GM23338 (cell line): ENCODE measurements at regions not wholly inside any gene's neighbourhood (a gene's known extent, or its start where the extent isn't known, plus 50 kb on each side); places are given as distances from the start of the nearest gene placed in this dataset.

Source experiments
- ATAC-seq: fragments of 200-7000 bp; cut with Tn5 transposase; 3 replicates; pipeline ENCODE4 v1.9.1; 2020
- DNase-seq: peaks from one replicate; pipeline ENCODE4 v3.0.0-alpha.2; 2015; ENCODE audit warnings: low spot score
- H2AFZ ChIP-seq: fragments of 200-600 bp; sonication (generic); 2 replicates; pipeline ENCODE4 v1.8.0; 2016; ENCODE audit warnings: antibody characterized with exemption, mild to moderate bottlenecking, moderate library complexity
- H3F3A ChIP-seq: fragments of 200-600 bp; sonication (generic); replicated peaks from 2 replicates; pipeline ENCODE4 v1.8.0; 2017; ENCODE audit warnings: antibody characterized with exemption, mixed run types, low read depth
- H3K27ac ChIP-seq: fragments of 200-600 bp; sonication (generic); 2 replicates; pipeline ENCODE4 v1.6.1; 2016; ENCODE audit warnings: low read depth
- H3K27me3 ChIP-seq: fragments of 200-600 bp; sonication (generic); 2 replicates; pipeline ENCODE4 v1.8.0; 2016; ENCODE audit warnings: mild to moderate bottlenecking, mixed run types, moderate library complexity; ENCODE audit not compliant: insufficient read depth
- H3K36me3 ChIP-seq: fragments of 200-600 bp; sonication (generic); 2 replicates; pipeline ENCODE4 v1.8.0; 2016; ENCODE audit warnings: mild to moderate bottlenecking; ENCODE audit not compliant: insufficient read depth
- H3K4me1 ChIP-seq: fragments of 200-600 bp; sonication (generic); 2 replicates; pipeline ENCODE4 v1.8.0; 2016; ENCODE audit warnings: mild to moderate bottlenecking, moderate library complexity; ENCODE audit not compliant: insufficient read depth
- H3K4me2 ChIP-seq: fragments of 200-600 bp; sonication (generic); 2 replicates; pipeline ENCODE4 v1.7.1; 2017; ENCODE audit warnings: mixed run types
- H3K4me3 ChIP-seq: fragments of 200-600 bp; sonication (generic); 2 replicates; pipeline ENCODE4 v1.6.1; 2016; ENCODE audit warnings: mixed run types
- H3K79me2 ChIP-seq: fragments of 200-600 bp; sonication (generic); replicated peaks from 2 replicates; pipeline ENCODE4 v1.8.0; 2017; ENCODE audit warnings: mild to moderate bottlenecking; ENCODE audit not compliant: insufficient read depth
- H3K9me2 ChIP-seq: fragments of 200-600 bp; sonication (generic); 2 replicates; pipeline ENCODE4 v1.8.0; 2017; ENCODE audit not compliant: insufficient read depth
- H4K20me1 ChIP-seq: fragments of 200-600 bp; sonication (generic); replicated peaks from 2 replicates; pipeline ENCODE4 v1.8.0; 2017; ENCODE audit warnings: mild to moderate bottlenecking; ENCODE audit not compliant: insufficient read depth
- H3K27ac Mint-ChIP-seq: 2 replicates; pipeline ENCODE4 v1.8.0; 2020; ENCODE audit warnings: inconsistent platforms, mild to moderate bottlenecking, moderate library complexity, mixed read lengths
- H3K27me3 Mint-ChIP-seq: 3 replicates; pipeline ENCODE4 v1.8.0; 2022; ENCODE audit warnings: low read depth, mild to moderate bottlenecking, moderate library complexity, mixed read lengths, inconsistent platforms; ENCODE audit not compliant: insufficient read depth, poor library complexity
- H3K36me3 Mint-ChIP-seq: 3 replicates; pipeline ENCODE4 v1.8.0; 2021; ENCODE audit warnings: low read depth, mild to moderate bottlenecking, inconsistent platforms, moderate library complexity, mixed read lengths
- H3K4me1 Mint-ChIP-seq: 3 replicates; pipeline ENCODE4 v1.8.0; 2020; ENCODE audit warnings: mild to moderate bottlenecking, inconsistent platforms, mixed read lengths
- H3K4me3 Mint-ChIP-seq: 3 replicates; pipeline ENCODE4 v1.8.0; 2021; ENCODE audit warnings: moderate library complexity, mild to moderate bottlenecking, inconsistent platforms, mixed read lengths
- H3K9me3 Mint-ChIP-seq: 3 replicates; pipeline ENCODE4 v1.8.0; 2020; ENCODE audit warnings: moderate library complexity, mild to moderate bottlenecking, inconsistent platforms, mixed read lengths
- CREB1 ChIP-seq: fragments of 250-450 bp; sonication (Bioruptor Pico); IDR thresholded peaks from 2 replicates; pipeline ENCODE4 v1.5.0; 2020; ENCODE audit warnings: low read depth, mild to moderate bottlenecking, moderate library complexity
- EZH2 ChIP-seq: fragments of 200-600 bp; sonication (generic); IDR thresholded peaks from one replicate; pipeline ENCODE4 v1.8.0; 2017; ENCODE audit warnings: antibody characterized with exemption, mild to moderate bottlenecking, low read depth; ENCODE audit not compliant: unreplicated experiment
- EZH2phosphoT487 ChIP-seq: fragments of 200-600 bp; sonication (generic); IDR thresholded peaks from one replicate; pipeline ENCODE4 v1.8.1; 2018; ENCODE audit warnings: antibody characterized with exemption; ENCODE audit not compliant: unreplicated experiment
- JUNB ChIP-seq: IDR thresholded peaks from one replicate; pipeline ENCODE4 v1.6.1; 2016; ENCODE audit warnings: antibody characterized with exemption; ENCODE audit not compliant: unreplicated experiment
- NANOG ChIP-seq: IDR thresholded peaks from 2 replicates; pipeline ENCODE4 v1.6.1; 2016; ENCODE audit warnings: antibody characterized with exemption, borderline replicate concordance
- POLR2AphosphoS5 ChIP-seq: IDR thresholded peaks from 2 replicates; pipeline ENCODE4 v1.6.1; 2016; ENCODE audit warnings: antibody characterized with exemption, low read depth
- STAT1 ChIP-seq: IDR thresholded peaks from one replicate; pipeline ENCODE4 v1.6.1; 2016; ENCODE audit warnings: antibody characterized with exemption; ENCODE audit not compliant: unreplicated experiment
- ZNF114 ChIP-seq: fragments of 250-450 bp; sonication (Bioruptor Pico); IDR thresholded peaks from 2 replicates; pipeline ENCODE4 v1.5.0; 2020; ENCODE audit warnings: mild to moderate bottlenecking, moderate library complexity
- ZNF331 ChIP-seq: fragments of 250-450 bp; sonication (Bioruptor Pico); IDR thresholded peaks from 2 replicates; pipeline ENCODE4 v1.5.0; 2020; ENCODE audit warnings: low read depth, mild to moderate bottlenecking, moderate library complexity
- TF ChIP-seq, protein P1 (sequence below): IDR thresholded peaks from one replicate; pipeline ENCODE4 v1.6.1; 2018; ENCODE audit warnings: antibody characterized with exemption; ENCODE audit not compliant: unreplicated experiment
- TF ChIP-seq, protein P2 (sequence below): fragments of 250-450 bp; sonication (Bioruptor Pico); IDR thresholded peaks from 2 replicates; pipeline ENCODE4 v1.5.0; 2020; ENCODE audit warnings: mild to moderate bottlenecking, moderate library complexity
- TF ChIP-seq, protein P3 (sequence below), 2 experiments: fragments of 200-600 bp in 1 of 2; sonication (generic) in 1 of 2; conservative IDR thresholded peaks; 2 replicates each; pipeline versions ENCODE4 v1.5.1 to v1.6.1; 2016 to 2017; ENCODE audit warnings: antibody characterized with exemption in 2 of 2, low read depth in 2 of 2, mild to moderate bottlenecking in 2 of 2, moderate library complexity in 1 of 2
- TF ChIP-seq, protein P4 (sequence below): IDR thresholded peaks from 2 replicates; pipeline ENCODE4 v1.6.1; 2016; ENCODE audit warnings: antibody characterized with exemption

DNA sequence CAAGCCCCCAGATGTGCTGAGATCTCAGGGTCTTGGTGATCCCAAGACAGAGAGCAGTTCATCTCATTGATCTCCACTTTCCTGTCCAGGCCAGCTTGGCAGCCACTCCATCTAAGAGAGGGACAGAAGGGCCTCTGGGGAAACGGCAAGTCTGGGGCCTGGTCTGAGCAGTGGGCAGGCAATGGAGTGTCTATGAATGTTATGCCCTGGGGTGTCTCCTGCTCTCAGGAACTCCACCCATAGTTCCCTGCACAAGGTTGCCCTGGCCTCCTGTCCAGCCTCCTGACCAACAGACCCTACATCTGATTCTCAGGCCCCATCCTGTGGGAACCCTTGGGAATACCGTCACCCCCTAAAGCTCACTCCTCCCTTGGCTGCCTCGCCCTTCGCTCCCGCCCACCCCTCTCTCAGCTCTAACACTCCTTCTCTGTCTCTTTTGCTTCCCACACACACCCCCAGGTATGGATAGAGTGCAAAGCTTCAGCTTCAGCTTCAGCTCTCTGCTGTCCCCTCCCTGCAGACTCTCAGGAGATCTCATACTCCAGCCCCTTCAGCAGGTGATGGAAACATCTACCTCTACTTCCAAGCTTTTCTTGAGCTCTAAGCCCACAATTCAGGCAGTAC, 83.0 kb downstream of the HIF1AN start:
- H3K36me3 Mint-ChIP-seq, result no peaks in the 10 kb centered on the region
- H3F3A ChIP-seq, result no peaks in the 10 kb centered on the region
- no peaks in the 10 kb centered on the region for H3K4me1 ChIP-seq
- no peak overlapping the region for H3K4me3 ChIP-seq
- no peaks in the 10 kb centered on the region for H4K20me1 ChIP-seq
- no peaks in the 10 kb centered on the region for H3K36me3 ChIP-seq
- ATAC-seq (no peak), DNase-seq (no peak)
- no peak overlapping the region for H3K27ac Mint-ChIP-seq
- H3K4me2 ChIP-seq, result no peak overlapping the region
- H3K27ac ChIP-seq, result no peak overlapping the region
- no peak overlapping the region for H3K4me3 Mint-ChIP-seq
- H3K27me3 ChIP-seq, result peaks cover 21% of the 10 kb centered on the region
- H3K9me3 Mint-ChIP-seq, result no peaks in the 10 kb centered on the region; the same call in 2 of the 3 replicates
- no peak overlapping the region for H2AFZ ChIP-seq
- H3K9me2 ChIP-seq, result no peaks in the 10 kb centered on the region
- TF ChIP-seq EZH2 (no peak), ZNF331 (CRISPR knock-in tag) (no peak), POLR2AphosphoS5 (no peak), EZH2phosphoT487 (no peak), NANOG (no peak), STAT1 (no peak), JUNB (no peak), CREB1 (CRISPR knock-in tag) (no peak), ZNF114 (CRISPR knock-in tag) (no peak)
- TF ChIP-seq, protein P1, sequence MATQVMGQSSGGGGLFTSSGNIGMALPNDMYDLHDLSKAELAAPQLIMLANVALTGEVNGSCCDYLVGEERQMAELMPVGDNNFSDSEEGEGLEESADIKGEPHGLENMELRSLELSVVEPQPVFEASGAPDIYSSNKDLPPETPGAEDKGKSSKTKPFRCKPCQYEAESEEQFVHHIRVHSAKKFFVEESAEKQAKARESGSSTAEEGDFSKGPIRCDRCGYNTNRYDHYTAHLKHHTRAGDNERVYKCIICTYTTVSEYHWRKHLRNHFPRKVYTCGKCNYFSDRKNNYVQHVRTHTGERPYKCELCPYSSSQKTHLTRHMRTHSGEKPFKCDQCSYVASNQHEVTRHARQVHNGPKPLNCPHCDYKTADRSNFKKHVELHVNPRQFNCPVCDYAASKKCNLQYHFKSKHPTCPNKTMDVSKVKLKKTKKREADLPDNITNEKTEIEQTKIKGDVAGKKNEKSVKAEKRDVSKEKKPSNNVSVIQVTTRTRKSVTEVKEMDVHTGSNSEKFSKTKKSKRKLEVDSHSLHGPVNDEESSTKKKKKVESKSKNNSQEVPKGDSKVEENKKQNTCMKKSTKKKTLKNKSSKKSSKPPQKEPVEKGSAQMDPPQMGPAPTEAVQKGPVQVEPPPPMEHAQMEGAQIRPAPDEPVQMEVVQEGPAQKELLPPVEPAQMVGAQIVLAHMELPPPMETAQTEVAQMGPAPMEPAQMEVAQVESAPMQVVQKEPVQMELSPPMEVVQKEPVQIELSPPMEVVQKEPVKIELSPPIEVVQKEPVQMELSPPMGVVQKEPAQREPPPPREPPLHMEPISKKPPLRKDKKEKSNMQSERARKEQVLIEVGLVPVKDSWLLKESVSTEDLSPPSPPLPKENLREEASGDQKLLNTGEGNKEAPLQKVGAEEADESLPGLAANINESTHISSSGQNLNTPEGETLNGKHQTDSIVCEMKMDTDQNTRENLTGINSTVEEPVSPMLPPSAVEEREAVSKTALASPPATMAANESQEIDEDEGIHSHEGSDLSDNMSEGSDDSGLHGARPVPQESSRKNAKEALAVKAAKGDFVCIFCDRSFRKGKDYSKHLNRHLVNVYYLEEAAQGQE, result no peak
- TF ChIP-seq, protein P2, sequence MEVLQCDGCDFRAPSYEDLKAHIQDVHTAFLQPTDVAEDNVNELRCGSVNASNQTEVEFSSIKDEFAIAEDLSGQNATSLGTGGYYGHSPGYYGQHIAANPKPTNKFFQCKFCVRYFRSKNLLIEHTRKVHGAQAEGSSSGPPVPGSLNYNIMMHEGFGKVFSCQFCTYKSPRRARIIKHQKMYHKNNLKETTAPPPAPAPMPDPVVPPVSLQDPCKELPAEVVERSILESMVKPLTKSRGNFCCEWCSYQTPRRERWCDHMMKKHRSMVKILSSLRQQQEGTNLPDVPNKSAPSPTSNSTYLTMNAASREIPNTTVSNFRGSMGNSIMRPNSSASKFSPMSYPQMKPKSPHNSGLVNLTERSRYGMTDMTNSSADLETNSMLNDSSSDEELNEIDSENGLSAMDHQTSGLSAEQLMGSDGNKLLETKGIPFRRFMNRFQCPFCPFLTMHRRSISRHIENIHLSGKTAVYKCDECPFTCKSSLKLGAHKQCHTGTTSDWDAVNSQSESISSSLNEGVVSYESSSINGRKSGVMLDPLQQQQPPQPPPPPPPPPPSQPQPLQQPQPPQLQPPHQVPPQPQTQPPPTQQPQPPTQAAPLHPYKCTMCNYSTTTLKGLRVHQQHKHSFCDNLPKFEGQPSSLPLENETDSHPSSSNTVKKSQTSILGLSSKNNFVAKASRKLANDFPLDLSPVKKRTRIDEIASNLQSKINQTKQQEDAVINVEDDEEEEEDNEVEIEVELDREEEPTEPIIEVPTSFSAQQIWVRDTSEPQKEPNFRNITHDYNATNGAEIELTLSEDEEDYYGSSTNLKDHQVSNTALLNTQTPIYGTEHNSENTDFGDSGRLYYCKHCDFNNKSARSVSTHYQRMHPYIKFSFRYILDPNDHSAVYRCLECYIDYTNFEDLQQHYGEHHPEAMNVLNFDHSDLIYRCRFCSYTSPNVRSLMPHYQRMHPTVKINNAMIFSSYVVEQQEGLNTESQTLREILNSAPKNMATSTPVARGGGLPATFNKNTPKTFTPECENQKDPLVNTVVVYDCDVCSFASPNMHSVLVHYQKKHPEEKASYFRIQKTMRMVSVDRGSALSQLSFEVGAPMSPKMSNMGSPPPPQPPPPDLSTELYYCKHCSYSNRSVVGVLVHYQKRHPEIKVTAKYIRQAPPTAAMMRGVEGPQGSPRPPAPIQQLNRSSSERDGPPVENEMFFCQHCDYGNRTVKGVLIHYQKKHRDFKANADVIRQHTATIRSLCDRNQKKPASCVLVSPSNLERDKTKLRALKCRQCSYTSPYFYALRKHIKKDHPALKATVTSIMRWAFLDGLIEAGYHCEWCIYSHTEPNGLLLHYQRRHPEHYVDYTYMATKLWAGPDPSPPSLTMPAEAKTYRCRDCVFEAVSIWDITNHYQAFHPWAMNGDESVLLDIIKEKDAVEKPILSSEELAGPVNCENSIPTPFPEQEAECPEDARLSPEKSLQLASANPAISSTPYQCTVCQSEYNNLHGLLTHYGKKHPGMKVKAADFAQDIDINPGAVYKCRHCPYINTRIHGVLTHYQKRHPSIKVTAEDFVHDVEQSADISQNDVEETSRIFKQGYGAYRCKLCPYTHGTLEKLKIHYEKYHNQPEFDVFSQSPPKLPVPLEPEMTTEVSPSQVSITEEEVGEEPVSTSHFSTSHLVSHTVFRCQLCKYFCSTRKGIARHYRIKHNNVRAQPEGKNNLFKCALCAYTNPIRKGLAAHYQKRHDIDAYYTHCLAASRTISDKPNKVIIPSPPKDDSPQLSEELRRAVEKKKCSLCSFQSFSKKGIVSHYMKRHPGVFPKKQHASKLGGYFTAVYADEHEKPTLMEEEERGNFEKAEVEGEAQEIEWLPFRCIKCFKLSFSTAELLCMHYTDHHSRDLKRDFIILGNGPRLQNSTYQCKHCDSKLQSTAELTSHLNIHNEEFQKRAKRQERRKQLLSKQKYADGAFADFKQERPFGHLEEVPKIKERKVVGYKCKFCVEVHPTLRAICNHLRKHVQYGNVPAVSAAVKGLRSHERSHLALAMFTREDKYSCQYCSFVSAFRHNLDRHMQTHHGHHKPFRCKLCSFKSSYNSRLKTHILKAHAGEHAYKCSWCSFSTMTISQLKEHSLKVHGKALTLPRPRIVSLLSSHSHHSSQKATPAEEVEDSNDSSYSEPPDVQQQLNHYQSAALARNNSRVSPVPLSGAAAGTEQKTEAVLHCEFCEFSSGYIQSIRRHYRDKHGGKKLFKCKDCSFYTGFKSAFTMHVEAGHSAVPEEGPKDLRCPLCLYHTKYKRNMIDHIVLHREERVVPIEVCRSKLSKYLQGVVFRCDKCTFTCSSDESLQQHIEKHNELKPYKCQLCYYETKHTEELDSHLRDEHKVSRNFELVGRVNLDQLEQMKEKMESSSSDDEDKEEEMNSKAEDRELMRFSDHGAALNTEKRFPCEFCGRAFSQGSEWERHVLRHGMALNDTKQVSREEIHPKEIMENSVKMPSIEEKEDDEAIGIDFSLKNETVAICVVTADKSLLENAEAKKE, result no peak
- TF ChIP-seq, protein P3, sequence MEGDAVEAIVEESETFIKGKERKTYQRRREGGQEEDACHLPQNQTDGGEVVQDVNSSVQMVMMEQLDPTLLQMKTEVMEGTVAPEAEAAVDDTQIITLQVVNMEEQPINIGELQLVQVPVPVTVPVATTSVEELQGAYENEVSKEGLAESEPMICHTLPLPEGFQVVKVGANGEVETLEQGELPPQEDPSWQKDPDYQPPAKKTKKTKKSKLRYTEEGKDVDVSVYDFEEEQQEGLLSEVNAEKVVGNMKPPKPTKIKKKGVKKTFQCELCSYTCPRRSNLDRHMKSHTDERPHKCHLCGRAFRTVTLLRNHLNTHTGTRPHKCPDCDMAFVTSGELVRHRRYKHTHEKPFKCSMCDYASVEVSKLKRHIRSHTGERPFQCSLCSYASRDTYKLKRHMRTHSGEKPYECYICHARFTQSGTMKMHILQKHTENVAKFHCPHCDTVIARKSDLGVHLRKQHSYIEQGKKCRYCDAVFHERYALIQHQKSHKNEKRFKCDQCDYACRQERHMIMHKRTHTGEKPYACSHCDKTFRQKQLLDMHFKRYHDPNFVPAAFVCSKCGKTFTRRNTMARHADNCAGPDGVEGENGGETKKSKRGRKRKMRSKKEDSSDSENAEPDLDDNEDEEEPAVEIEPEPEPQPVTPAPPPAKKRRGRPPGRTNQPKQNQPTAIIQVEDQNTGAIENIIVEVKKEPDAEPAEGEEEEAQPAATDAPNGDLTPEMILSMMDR (conservative IDR thresholded peaks at IDR 0.05; ENCODE audit: low read depth in 2 of 2), result no peak
- TF ChIP-seq, protein P4, sequence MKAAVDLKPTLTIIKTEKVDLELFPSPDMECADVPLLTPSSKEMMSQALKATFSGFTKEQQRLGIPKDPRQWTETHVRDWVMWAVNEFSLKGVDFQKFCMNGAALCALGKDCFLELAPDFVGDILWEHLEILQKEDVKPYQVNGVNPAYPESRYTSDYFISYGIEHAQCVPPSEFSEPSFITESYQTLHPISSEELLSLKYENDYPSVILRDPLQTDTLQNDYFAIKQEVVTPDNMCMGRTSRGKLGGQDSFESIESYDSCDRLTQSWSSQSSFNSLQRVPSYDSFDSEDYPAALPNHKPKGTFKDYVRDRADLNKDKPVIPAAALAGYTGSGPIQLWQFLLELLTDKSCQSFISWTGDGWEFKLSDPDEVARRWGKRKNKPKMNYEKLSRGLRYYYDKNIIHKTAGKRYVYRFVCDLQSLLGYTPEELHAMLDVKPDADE, result no peak
- H3K79me2 ChIP-seq, result no peaks in the 10 kb centered on the region
- H3K4me1 Mint-ChIP-seq, result peaks cover 5% of the 10 kb centered on the region
- H3K27me3 Mint-ChIP-seq, result peaks cover 6% of the 10 kb centered on the region
